ENCODE measurements at regions not wholly inside any gene's neighbourhood (a gene's known extent, or its start where the extent isn't known, plus 50 kb on each side); places are given as distances from the start of the nearest gene placed in this dataset.

GRCh38 chr21:41075656-41076055 lies 92.3 kb upstream of the BACE2 start:
- no peaks in the 10 kb centered on the region for H3K9me3 ChIP-seq (ENCODE audit: control insufficient read depth, insufficient read depth, low read depth, low read length)
- no peaks in the 10 kb centered on the region for H3K27me3 ChIP-seq (ENCODE audit: control insufficient read depth, insufficient read depth, low read length)

DNA sequence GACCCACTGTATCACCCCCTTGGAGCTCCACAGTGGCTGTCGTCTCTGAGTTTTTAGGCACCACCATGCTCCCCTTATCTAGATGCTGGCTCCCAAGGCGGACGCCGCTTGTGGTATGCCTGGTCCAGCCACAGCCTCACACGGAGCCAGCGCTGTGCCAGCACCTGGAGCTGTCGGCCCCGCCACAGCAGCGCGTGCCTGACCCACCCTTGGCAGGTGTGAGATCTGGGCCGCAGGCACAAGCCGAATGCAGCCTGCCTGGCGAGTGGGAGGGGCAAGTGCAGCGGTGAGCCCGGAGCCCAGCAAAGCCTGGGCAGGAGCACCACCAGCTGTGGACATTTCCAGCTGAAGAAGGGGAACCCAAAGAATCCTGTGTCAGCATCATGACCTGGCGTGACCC lies 91.9 kb upstream of the BACE2 start:
- no peaks in the 10 kb centered on the region for H3K9me3 ChIP-seq (ENCODE audit: control insufficient read depth, insufficient read depth, low read depth, low read length)
- H3K36me3 ChIP-seq (ENCODE audit: control insufficient read depth, insufficient read depth, low read length) = no peaks in the 10 kb centered on the region
- H3K27ac ChIP-seq (ENCODE audit: low read depth, low read length) = no peak overlapping the region
- H3K4me1 ChIP-seq (ENCODE audit: control insufficient read depth, insufficient read depth, low read length) = no peaks in the 10 kb centered on the region
- no peak overlapping the region for H3K9ac ChIP-seq (ENCODE audit: low read length)
- no peaks in the 10 kb centered on the region for H3K27me3 ChIP-seq (ENCODE audit: control insufficient read depth, insufficient read depth, low read length)
- H3K4me3 ChIP-seq (ENCODE audit: low read depth, low read length) = no peak overlapping the region

More at GRCh38 chr21:41075656-41076055, 92.3 kb upstream of the BACE2 start:
- Histone ChIP-seq H3K4me1 (ENCODE audit: control insufficient read depth, insufficient read depth, low read length) (no peaks in the 10 kb centered on the region), H3K4me3 (ENCODE audit: low read depth, low read length) (no peak overlapping the region), H3K27ac (ENCODE audit: low read depth, low read length) (no peak overlapping the region), H3K36me3 (ENCODE audit: control insufficient read depth, insufficient read depth, low read length) (no peaks in the 10 kb centered on the region), H3K9ac (ENCODE audit: low read length) (no peak overlapping the region)

GRCh38 chr21:41079159-41079558 lies 88.8 kb upstream of the BACE2 start:
- Histone ChIP-seq H3K9ac (ENCODE audit: low read length) (no peak overlapping the region), H3K4me3 (ENCODE audit: low read depth, low read length) (no peak overlapping the region), H3K27me3 (ENCODE audit: control insufficient read depth, insufficient read depth, low read length) (no peaks in the 10 kb centered on the region), H3K36me3 (ENCODE audit: control insufficient read depth, insufficient read depth, low read length) (no peaks in the 10 kb centered on the region), H3K9me3 (ENCODE audit: control insufficient read depth, insufficient read depth, low read depth, low read length) (no peaks in the 10 kb centered on the region), H3K27ac (ENCODE audit: low read depth, low read length) (no peak overlapping the region), H3K4me1 (ENCODE audit: control insufficient read depth, insufficient read depth, low read length) (no peaks in the 10 kb centered on the region)

GRCh38 chr21:41080485-41081121 lies 87.4 kb upstream of the BACE2 start:
- no peak overlapping the region for H3K4me3 ChIP-seq (ENCODE audit: low read depth, low read length)

GRCh38 chr21:41086569-41086968 lies 81.4 kb upstream of the BACE2 start:
- no peaks in the 10 kb centered on the region for H3K27me3 ChIP-seq (ENCODE audit: control insufficient read depth, insufficient read depth, low read length)
- no peak overlapping the region for H3K4me3 ChIP-seq (ENCODE audit: low read depth, low read length)
- H3K9ac ChIP-seq (ENCODE audit: low read length) = no peak overlapping the region
- no peaks in the 10 kb centered on the region for H3K4me1 ChIP-seq (ENCODE audit: control insufficient read depth, insufficient read depth, low read length)
- no peaks in the 10 kb centered on the region for H3K9me3 ChIP-seq (ENCODE audit: control insufficient read depth, insufficient read depth, low read depth, low read length)
- no peak overlapping the region for H3K27ac ChIP-seq (ENCODE audit: low read depth, low read length)
- no peaks in the 10 kb centered on the region for H3K36me3 ChIP-seq (ENCODE audit: control insufficient read depth, insufficient read depth, low read length)

More at GRCh38 chr21:41080485-41081121, 87.4 kb upstream of the BACE2 start:
- Histone ChIP-seq H3K9me3 (ENCODE audit: control insufficient read depth, insufficient read depth, low read depth, low read length) (no peaks in the 10 kb centered on the region), H3K27ac (ENCODE audit: low read depth, low read length) (no peak overlapping the region), H3K27me3 (ENCODE audit: control insufficient read depth, insufficient read depth, low read length) (no peaks in the 10 kb centered on the region), H3K36me3 (ENCODE audit: control insufficient read depth, insufficient read depth, low read length) (no peaks in the 10 kb centered on the region), H3K9ac (ENCODE audit: low read length) (no peak overlapping the region), H3K4me1 (ENCODE audit: control insufficient read depth, insufficient read depth, low read length) (no peaks in the 10 kb centered on the region)

DNA sequence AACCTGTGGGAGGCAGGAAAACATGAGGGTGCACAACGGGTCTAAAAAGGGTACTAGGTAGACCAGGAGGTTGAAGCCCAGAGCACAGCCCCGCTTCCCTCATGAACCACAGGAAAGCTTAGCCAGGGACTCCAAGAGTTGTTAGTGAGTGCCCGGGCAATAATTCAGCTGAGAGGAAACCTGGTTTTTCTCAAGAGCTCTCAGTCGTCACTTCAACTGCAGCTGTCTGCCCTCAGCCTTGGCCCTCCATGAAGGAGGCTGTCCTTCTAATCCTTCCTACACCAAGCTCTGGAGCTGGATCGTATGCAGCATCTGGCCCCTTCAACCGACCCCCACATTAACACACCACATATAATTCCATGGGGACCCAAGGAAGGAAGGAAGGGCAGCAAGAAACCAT lies 77.0 kb upstream of the BACE2 start:
- Histone ChIP-seq H3K27me3 (ENCODE audit: control insufficient read depth, insufficient read depth, low read length) (no peaks in the 10 kb centered on the region), H3K9ac (ENCODE audit: low read length) (no peak overlapping the region), H3K9me3 (ENCODE audit: control insufficient read depth, insufficient read depth, low read depth, low read length) (no peaks in the 10 kb centered on the region), H3K36me3 (ENCODE audit: control insufficient read depth, insufficient read depth, low read length) (no peaks in the 10 kb centered on the region), H3K4me1 (ENCODE audit: control insufficient read depth, insufficient read depth, low read length) (no peaks in the 10 kb centered on the region), H3K4me3 (ENCODE audit: low read depth, low read length) (no peak overlapping the region), H3K27ac (ENCODE audit: low read depth, low read length) (no peak overlapping the region)

DNA sequence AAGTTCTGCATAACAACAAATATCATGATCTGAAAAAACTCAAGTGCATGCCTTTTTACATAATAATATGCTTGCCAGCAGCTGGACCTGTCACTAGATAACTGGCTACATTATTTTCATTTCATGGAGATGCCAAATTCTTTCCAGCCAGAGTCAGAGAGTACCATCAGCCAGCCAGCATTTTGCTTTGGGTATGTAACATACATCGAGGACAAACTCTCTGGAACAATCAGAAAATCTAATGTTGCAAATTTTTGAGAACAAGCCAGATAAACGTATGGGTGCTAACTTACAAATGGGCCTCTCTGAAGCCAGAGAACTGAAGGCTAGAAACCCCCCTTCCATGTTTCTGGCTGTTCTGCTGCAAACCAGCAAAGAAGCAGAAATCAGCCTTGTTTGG lies 76.3 kb upstream of the BACE2 start:
- H3K4me1 ChIP-seq (ENCODE audit: control insufficient read depth, insufficient read depth, low read length) = no peaks in the 10 kb centered on the region
- H3K9ac ChIP-seq (ENCODE audit: low read length) = no peak overlapping the region
- no peaks in the 10 kb centered on the region for H3K27me3 ChIP-seq (ENCODE audit: control insufficient read depth, insufficient read depth, low read length)
- H3K27ac ChIP-seq (ENCODE audit: low read depth, low read length) = no peak overlapping the region
- no peak overlapping the region for H3K4me3 ChIP-seq (ENCODE audit: low read depth, low read length)
- H3K9me3 ChIP-seq (ENCODE audit: control insufficient read depth, insufficient read depth, low read depth, low read length) = no peaks in the 10 kb centered on the region
- H3K36me3 ChIP-seq (ENCODE audit: control insufficient read depth, insufficient read depth, low read length) = no peaks in the 10 kb centered on the region

DNA sequence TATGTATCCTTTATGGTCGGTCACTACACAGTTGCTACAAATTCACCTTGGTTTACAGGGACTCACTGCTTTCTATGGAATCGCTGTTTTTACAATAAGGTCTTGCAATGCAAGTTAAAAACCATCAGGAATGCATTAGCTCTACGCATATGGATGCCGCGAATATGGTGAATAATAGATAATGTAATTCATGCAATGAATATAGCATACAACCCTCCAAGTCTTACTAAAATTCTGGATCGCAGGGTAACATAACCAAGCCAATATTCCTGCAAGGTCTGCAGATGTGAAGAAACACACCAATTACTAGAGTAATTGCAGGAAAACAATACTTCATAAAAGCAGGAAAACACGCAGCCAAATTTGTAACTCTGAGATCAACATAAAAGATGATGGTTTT lies 75.6 kb upstream of the BACE2 start:
- H3K9ac ChIP-seq (ENCODE audit: low read length) = no peak overlapping the region
- no peaks in the 10 kb centered on the region for H3K27me3 ChIP-seq (ENCODE audit: control insufficient read depth, insufficient read depth, low read length)
- no peak overlapping the region for H3K27ac ChIP-seq (ENCODE audit: low read depth, low read length)
- H3K36me3 ChIP-seq (ENCODE audit: control insufficient read depth, insufficient read depth, low read length) = no peaks in the 10 kb centered on the region
- H3K9me3 ChIP-seq (ENCODE audit: control insufficient read depth, insufficient read depth, low read depth, low read length) = no peaks in the 10 kb centered on the region
- no peak overlapping the region for H3K4me3 ChIP-seq (ENCODE audit: low read depth, low read length)
- no peaks in the 10 kb centered on the region for H3K4me1 ChIP-seq (ENCODE audit: control insufficient read depth, insufficient read depth, low read length)

DNA sequence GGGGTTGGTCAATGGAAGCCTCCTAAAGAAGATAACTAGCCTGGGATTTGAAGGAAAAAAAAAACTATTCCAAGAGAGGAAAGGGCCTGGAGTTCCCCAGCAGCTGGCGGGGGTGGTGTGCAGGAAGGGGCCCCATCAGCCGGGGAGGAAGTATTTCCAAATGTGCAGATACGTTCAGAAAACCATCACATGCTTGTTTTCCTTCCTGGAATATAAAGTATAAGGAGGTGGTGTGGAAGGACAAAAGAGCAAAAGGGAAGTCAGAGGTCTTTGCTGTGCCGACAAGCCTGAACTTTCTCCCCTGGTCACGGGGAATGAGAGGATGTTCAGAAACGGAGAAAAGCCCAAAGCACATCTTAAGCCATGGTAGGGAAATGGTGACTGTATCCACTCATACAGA lies 72.0 kb upstream of the BACE2 start:
- H3K27ac ChIP-seq (ENCODE audit: low read depth, low read length) = no peak overlapping the region
- H3K27me3 ChIP-seq (ENCODE audit: control insufficient read depth, insufficient read depth, low read length) = no peaks in the 10 kb centered on the region
- H3K9ac ChIP-seq (ENCODE audit: low read length) = no peak overlapping the region
- no peaks in the 10 kb centered on the region for H3K36me3 ChIP-seq (ENCODE audit: control insufficient read depth, insufficient read depth, low read length)
- peaks cover 13% of the 10 kb centered on the region; the same call in 1 of the 2 replicates for H3K9me3 ChIP-seq (ENCODE audit: control insufficient read depth, insufficient read depth, low read depth, low read length)
- H3K4me1 ChIP-seq (ENCODE audit: control insufficient read depth, insufficient read depth, low read length) = no peaks in the 10 kb centered on the region
- H3K4me3 ChIP-seq (ENCODE audit: low read depth, low read length) = no peak overlapping the region

GRCh38 chr21:41098076-41098475 lies 69.9 kb upstream of the BACE2 start:
- peaks cover 13% of the 10 kb centered on the region; the same call in 1 of the 2 replicates for H3K9me3 ChIP-seq (ENCODE audit: control insufficient read depth, insufficient read depth, low read depth, low read length)
- H3K27me3 ChIP-seq (ENCODE audit: control insufficient read depth, insufficient read depth, low read length) = no peaks in the 10 kb centered on the region
- no peak overlapping the region for H3K4me3 ChIP-seq (ENCODE audit: low read depth, low read length)
- H3K36me3 ChIP-seq (ENCODE audit: control insufficient read depth, insufficient read depth, low read length) = no peaks in the 10 kb centered on the region
- H3K27ac ChIP-seq (ENCODE audit: low read depth, low read length) = no peak overlapping the region
- H3K9ac ChIP-seq (ENCODE audit: low read length) = no peak overlapping the region
- H3K4me1 ChIP-seq (ENCODE audit: control insufficient read depth, insufficient read depth, low read length) = peaks cover 7% of the 10 kb centered on the region; the same call in 1 of the 2 replicates

DNA sequence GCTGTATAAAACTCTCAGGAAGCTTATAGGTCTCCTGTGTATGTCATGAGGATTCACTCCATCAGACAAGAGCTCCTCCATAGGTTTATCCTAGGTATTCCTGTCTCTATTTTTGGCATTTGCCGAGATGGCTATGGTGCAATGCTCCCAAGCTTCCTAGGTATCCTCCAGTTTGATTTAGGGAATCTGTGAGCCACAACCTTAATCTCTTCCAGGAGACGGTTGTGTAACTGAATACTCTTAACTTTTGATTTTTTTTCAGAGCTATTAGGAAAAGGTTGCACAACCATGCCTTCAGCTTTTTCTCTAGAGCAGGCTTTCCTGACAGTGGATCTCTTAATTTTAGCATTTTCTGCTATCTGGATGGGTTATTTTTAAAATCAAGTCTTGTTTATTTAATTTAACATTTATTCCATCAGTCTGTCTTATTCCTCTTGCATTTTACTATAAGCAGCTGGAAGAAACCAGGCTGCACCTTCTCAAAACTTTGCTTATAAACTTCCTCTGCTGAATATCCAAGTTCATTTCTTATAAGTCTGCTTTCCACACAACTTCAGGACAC lies 69.4 kb upstream of the BACE2 start:
- Histone ChIP-seq H3K27ac (ENCODE audit: low read depth, low read length) (no peak overlapping the region), H3K9ac (ENCODE audit: low read length) (no peak overlapping the region), H3K36me3 (ENCODE audit: control insufficient read depth, insufficient read depth, low read length) (no peaks in the 10 kb centered on the region), H3K4me3 (ENCODE audit: low read depth, low read length) (no peak overlapping the region), H3K9me3 (ENCODE audit: control insufficient read depth, insufficient read depth, low read depth, low read length) (peaks cover 13% of the 10 kb centered on the region; the same call in 1 of the 2 replicates), H3K4me1 (ENCODE audit: control insufficient read depth, insufficient read depth, low read length) (peaks cover 7% of the 10 kb centered on the region; the same call in 1 of the 2 replicates), H3K27me3 (ENCODE audit: control insufficient read depth, insufficient read depth, low read length) (no peaks in the 10 kb centered on the region)

Measured in HUES6 (cell line).